ENCODE measurements at regions not wholly inside any gene's neighbourhood (a gene's known extent, or its start where the extent isn't known, plus 50 kb on each side); places are given as distances from the start of the nearest gene placed in this dataset.

GRCh38 chr5:6181871-6182270, 196.5 kb downstream of the MED10 start:
- no peak for TF ChIP-seq GATA2 (IDR thresholded peaks at IDR 0.05; ENCODE audit: insufficient read depth, insufficient read length, low read depth, low read length)
- no peak for TF ChIP-seq EZH2 (IDR thresholded peaks at IDR 0.05; ENCODE audit: borderline replicate concordance, low read depth, low read length, severe bottlenecking)
- TF ChIP-seq FOS (IDR thresholded peaks at IDR 0.05; ENCODE audit: borderline replicate concordance, insufficient read depth, low read length), result no peak
- no peak for TF ChIP-seq JUN (IDR thresholded peaks at IDR 0.05; ENCODE audit: borderline replicate concordance, insufficient read depth, insufficient read length, low read depth)
- no peak for TF ChIP-seq MAX (IDR thresholded peaks at IDR 0.05; ENCODE audit: insufficient read depth, insufficient read length)
- no peak for TF ChIP-seq POLR2AphosphoS5 (IDR thresholded peaks at IDR 0.05; ENCODE audit: insufficient read depth, low read depth, low read length)
- TF ChIP-seq POLR2A (IDR thresholded peaks at IDR 0.05; ENCODE audit: low read depth, low read length), result no peak
- no peak for TF ChIP-seq MYC (IDR thresholded peaks at IDR 0.05; ENCODE audit: low read depth, low read length)
- no peak for TF ChIP-seq CTCF (IDR thresholded peaks at IDR 0.05; ENCODE audit: extremely low read depth in 1 of 2, insufficient read depth in 1 of 2, low read depth in 1 of 2, low read length in 2 of 2)
- dilution Hi-C loops (cut with MboI; ENCODE audit: extremely low pct_ligation_motif_present, low sequenced_read_pairs) (no loop called here), intact Hi-C loops (cut with micrococcal nuclease) (no loop called here)
- H3K27me3 ChIP-seq (ENCODE audit: control insufficient read depth in 2 of 2, insufficient read depth in 2 of 2, low read length in 2 of 2), result no peaks in the 10 kb centered on the region
- CTCF ChIA-PET, result no interaction called here
- H3K36me3 ChIP-seq (ENCODE audit: control insufficient read depth in 2 of 2, extremely low read depth in 1 of 2, insufficient read depth in 2 of 2, low read length in 2 of 2), result no peaks in the 10 kb centered on the region
- FAIRE-seq (no peak), DNase-seq (ENCODE audit: low read depth, low spot score) (no peak)
- no peak overlapping the region for H3K4me3 ChIP-seq (replicated peaks in 1 of 3; ENCODE audit: insufficient read depth in 1 of 3, low read depth in 1 of 3, low read length in 3 of 3)
- H3K4me1 ChIP-seq (ENCODE audit: control insufficient read depth, extremely low read depth, insufficient read depth, low read length), result no peaks in the 10 kb centered on the region
- POLR2A ChIA-PET, result no interaction called here
- no peaks in the 10 kb centered on the region for H3K79me2 ChIP-seq (ENCODE audit: control insufficient read depth, insufficient read depth, low read length)
- H2AFZ ChIP-seq (ENCODE audit: low read depth, low read length), result no peak overlapping the region
- no peak overlapping the region for H3K4me2 ChIP-seq (ENCODE audit: insufficient read depth, low read length)
- H4K20me1 ChIP-seq (replicated peaks; ENCODE audit: control insufficient read depth, extremely low read depth, insufficient read depth, low read length), result no peaks in the 10 kb centered on the region
- H3K9me1 ChIP-seq (replicated peaks; ENCODE audit: control insufficient read depth, extremely low read depth, insufficient read depth, low read length), result no peaks in the 10 kb centered on the region
- no peak overlapping the region for H3K9ac ChIP-seq (replicated peaks; ENCODE audit: extremely low read depth, insufficient read depth, low read length)
- peaks cover 3% of the 10 kb centered on the region for H3K9me3 ChIP-seq (replicated peaks; ENCODE audit: control insufficient read depth, insufficient read depth, low read length)
- no TSS peak for BruUV-seq (replicated peaks)
- no peak overlapping the region for H3K27ac ChIP-seq (ENCODE audit: insufficient read depth, low read depth, low read length)
